ENCODE measurements at regions not wholly inside any gene's neighbourhood (a gene's known extent, or its start where the extent isn't known, plus 50 kb on each side); places are given as distances from the start of the nearest gene placed in this dataset.

DNA sequence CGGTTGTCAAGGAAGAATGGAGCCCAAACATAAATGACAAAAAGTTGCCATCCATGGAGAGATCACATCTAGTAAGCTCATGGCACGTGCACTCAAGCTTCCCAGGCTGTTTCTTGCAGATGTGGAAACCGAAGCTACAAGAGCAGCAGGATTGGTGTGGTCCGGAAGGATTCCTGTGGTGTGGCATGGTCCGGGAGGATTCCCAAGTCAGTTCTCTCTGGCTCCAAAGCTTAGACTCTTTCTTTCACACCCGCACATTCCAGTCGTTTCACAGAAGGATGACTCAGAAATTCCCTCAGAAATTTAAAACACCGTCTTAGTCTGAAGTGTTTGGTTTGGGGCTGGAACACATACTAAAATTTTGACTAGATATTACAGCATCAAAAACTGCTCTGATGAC lies 78.0 kb upstream of the DRD2 start:
- no peak for DNase-seq

DNA sequence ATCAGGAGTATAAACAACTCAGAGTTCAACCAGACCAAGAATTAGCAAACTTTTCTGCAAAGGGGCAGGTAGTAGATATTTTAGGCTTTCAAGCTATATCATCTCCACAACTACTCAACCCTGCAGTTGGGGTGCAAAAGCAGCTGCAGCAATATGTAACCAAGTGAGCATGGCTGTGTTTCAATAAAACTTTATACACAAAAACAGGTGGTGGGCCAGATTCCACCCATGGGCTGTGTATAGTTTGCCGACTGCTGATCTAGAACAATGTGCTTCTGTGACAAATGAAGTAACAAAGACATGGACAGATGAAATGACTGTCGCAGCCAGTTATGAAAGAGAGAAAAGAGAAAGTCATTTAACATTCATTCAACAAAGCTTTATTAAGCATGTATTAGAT lies 77.1 kb upstream of the DRD2 start:
- no peak for DNase-seq

DNA sequence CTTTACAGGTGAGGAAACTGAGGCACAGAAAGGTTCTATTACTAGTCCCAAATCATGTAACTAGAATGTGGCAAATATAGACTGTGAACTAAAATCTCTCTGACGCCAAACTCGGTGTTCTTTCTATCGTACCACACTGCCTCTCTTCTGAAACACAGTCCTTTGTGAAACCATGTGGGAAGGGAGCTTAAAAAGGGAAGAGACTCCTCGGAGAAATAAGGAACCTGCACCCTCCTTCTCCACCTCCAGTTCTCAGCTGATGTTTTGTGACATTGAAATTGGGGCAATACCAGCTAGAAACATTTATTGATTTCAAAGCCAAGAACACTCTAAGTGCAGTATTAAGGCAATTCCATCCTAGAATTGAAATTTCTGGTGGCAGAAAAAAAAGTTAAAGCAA lies 76.4 kb upstream of the DRD2 start:
- no peak for DNase-seq

DNA sequence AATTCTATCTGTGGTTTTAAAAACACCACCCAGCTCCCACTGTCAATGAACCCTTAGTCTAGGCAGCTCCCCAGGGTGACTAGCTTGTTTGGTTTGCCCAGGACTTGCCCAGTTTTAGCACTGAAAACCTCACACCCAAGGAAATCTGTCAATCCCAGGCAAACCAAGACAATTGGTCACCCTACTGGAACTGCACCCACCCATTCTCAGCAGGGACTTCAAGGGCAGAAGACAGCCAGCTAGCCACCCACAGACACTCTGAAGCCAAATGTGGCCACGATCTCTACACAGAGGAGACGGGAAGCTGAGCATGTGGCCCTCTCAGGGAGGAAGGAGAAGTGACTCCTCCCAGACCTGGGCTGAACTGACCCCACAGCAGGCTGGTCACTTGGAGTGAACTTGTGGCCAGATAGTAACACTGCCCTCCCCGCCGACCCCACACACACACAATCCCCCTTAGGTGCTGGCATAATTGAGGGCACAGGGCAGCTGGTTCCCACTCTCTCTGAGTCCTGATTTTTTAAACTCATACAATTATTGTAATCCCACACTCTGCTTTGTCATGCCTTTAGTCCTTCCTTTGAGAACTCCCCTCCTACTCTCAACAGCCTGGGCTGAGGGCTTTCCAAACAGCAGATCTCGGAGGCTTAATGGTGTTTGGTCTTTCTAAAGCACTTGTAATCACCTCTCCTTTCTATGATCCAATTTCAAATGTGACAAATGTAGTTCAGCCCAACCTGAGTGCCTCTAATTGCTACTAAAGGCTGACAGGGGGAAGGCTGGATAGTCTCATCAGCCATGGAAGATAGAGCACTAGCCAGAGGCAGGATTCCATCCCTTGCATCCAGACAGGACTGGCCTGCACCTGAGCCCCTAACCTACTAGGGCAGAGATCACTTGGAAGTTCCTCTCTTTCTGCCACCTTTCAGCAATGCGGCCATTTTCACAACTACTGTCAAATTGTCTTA lies 74.7 kb upstream of the DRD2 start:
- peak; percentile 91 for DNase-seq

DNA sequence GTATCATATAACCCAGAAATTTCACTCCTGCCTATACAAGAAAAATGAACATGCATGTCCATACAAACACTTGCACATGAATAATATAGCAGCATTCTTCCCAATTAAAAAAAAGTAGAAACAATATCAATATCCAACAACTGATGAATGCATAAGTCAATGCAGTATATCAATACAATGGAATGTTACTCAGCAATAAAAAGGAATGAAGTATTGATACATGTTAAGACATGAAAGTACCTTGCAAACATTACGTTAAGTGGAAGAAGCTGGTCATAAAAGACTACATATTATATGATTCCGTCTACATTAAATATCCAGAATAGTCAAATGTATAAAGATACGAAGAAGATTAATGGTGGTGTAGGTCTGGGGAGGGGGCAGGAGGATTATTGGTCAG lies 73.9 kb upstream of the DRD2 start:
- DNase-seq = no peak

DNA sequence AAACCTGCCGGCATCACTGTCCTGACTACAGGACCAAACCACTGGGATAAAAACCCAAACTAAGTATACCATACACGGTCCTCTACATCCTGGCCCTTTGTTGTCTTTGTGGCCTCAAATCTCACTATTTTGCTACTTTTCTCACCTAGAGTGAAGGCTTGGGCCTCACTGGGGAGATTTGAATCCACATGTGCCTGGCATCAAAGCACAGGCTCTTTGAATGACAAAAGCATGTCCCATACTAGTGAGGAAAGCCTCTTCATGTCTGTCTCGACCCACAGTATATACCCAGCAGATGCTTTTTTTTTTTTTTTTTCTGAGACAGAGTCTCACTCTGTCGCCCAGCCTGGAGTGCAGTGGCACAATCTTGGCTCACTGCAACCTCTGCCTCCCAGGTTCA lies 72.5 kb upstream of the DRD2 start:
- DNase-seq = no peak

DNA sequence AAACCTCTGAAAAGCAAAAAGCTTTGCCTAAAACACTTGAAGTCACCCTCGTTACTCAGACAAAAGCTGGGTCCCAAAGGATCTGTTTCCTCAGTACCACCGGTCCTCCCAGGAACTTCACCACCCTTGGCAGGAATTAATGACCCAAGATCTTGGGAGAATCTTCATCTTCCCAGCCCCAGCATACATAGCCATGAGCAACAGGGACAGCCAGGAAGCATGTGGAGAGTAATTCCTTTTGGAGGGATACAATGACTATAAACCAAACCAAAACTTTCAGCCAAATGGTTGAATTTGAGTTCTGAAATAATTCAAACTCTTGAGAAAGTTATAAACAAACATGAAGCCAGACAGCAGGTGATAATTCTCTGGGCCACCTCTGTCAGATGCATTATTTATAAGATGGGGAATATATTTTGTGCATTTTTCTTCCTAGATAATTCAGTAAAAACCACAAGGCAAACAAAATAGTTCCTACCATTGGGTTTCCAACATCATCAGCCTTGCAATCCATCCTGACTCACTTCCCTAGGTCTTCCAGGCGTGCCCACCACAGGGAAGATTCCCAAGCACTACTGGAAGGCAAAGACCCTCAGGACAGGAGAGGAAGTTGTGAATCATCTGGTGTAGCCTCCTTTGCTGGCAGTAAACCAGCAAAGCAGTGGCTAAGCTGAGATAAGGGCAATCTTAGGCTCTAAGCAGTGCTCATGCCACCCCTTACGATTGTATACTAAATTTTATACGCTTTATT lies 71.7 kb upstream of the DRD2 start:
- no peak for DNase-seq

DNA sequence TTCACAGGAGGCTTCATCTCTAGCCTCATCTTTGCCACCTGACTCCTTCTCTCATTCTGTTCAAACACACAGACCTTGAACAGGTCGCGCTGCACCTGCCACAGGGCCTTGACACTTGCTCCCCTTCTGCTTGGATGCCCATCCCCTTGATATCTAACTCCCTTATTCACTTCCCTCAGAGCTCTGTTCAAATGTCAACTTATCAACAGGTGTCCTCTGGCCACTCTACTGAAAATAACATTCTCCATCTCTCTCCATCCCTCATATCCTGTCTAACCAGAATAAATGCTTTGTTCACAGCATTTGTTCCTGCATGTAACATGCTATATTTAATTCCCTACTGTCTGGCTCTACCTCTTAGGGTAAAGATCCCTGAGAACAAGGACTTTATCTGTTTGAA lies 67.2 kb upstream of the DRD2 start:
- DNase-seq = no peak

DNA sequence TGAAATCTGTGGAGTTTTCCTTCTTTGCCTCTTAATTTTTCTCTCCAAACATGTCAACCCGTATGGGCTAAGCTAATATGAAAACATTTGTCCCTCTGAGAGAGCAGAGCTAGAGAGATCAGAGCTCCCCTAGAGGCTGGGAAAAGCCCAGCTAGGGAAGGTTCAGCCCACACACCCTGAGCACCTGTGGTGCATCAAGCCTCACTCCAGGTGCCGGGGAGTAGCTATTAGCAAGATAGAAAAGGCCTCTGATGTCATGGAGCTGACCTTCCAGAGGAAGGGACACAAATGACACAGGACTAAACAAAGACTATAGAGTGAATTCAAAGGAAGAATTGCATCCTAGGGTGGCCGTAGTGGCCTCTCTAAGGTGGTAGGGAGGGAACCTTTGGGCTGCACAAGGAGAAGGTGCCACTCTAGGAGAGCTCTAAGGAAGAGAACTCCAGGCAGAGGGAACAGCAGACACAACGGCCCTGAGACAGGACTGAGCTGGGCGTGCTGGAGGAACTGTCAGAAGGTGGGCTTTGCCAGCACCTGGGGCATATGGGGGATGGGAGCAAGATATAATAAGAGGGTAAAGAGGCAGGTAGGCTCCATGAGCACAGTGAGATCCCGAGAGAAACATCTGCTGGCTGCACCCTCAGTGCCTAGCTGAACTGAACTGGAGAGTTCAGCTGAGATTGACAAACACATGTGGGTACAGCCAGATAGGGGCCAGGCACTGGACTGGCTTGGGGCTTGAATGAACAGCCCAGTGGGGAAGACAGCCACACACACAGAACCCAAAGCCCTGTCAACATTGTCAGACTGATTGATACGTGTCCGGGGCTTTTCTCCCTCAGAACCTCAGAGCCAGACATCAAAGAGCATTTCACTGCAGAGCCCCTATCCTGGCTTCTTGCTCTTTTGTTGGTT lies 65.5 kb upstream of the DRD2 start:
- no peak for DNase-seq

DNA sequence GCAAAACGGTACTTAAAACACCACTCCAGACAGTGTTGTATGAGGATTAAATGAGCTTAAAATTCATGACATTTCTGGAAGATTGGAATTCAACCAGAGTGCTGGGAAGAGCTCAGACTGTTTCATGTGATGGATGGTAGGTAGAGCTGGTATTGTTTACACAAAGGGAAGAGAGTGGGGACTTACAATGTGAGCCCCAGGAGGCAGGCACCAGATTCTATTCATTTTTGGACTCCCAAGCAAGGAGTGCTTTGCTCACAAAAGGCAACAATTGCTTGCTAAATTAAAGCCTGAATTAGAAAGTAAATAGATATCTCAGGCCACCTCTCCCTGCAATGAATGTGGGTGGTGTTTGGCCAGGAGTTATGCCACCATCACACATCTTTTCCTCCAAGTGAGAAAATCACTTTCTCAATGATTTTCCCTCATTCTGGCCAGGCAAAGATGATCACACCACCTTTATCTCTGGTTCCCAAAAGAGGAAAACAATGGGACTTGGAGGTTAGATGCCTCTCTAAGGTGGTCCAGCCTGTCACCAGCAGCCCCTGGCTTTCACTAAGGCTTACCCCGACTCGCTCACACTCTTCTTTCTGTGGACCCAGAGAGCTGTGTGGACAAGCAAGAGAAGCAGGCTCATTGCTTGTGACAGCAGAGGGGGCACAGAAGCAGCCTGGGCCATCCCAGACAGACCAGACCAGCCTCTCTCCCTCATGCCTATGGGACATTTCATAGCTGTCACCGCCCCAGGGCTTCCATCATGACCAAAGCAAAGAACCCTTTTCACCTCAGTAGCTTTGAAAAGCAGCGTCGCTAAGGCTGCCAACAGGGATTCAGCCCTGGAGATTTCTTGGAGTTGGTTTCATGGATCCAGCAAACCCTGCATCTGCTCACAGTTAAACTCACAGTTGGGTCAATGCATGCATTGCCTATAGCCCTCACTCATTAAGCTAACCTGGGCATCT lies 63.5 kb upstream of the DRD2 start:
- peak; percentile 42 for DNase-seq

DNA sequence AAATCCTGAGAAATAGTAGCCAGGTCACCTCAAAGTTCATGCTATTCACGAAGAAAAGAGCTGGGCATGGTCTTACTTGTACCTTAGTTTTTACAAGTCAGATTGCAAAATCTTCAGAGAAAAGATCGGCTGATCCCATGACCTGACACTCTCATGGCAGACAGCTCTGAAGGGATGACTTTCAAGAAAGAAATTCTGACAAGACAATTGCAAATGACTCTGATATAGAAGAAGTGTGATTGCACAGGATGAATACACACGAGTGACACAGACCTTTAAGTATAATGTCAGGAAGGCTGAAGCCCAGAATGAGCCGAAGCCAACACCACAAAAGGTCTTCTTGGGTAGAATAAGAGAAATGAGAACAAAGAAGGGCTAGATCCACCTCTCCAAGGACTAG lies 59.4 kb upstream of the DRD2 start:
- DNase-seq = no peak

DNA sequence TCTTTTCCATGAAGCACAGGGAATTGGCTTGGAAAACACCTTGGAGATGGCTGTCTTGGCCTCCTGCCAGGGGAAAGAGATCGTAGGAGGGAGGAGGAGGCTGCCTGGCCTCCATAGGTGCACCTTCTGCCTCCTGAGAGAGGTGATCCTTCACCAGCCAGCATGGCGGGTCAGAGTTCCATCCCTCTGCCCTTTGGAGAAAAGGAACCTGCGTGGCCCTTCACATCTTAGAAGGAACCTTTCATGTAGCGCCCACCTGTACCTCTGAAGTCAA lies 58.2 kb upstream of the DRD2 start:
- DNase-seq = no peak

DNA sequence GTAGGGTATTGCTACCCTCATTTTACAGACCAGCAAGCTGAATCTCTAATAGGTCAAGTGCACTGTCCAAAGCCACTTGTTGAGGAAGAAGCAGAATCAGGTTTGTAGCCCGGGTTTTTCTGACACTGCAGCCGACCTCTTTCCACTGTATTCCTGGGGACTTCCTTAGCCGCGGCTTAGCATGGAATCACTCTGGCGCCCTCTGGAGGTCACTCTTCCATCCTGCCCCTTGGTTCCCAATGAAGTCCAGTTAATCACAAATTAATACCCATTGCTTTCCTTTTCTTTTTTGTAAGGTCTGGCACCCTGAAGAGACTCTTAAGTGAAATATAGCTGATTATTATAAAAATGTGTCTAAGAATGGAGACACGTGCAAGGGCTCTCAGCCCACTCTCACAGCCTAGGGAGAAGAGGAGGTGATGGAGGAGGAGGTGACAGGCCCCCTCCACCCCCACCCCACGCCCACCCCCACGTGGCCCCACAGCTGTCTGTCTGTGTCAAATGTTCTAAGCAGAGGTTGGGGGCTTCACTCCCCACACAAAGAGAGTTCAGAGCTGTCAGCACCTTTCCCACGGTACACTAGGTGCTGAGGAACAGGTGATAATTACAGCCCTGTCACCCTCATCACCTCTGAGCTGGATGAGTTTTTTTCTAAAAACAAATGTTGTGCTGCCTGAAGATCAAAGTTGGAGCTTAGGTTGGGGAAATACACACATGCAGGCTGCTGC lies 57.7 kb upstream of the DRD2 start:
- peak; percentile 81 for DNase-seq

DNA sequence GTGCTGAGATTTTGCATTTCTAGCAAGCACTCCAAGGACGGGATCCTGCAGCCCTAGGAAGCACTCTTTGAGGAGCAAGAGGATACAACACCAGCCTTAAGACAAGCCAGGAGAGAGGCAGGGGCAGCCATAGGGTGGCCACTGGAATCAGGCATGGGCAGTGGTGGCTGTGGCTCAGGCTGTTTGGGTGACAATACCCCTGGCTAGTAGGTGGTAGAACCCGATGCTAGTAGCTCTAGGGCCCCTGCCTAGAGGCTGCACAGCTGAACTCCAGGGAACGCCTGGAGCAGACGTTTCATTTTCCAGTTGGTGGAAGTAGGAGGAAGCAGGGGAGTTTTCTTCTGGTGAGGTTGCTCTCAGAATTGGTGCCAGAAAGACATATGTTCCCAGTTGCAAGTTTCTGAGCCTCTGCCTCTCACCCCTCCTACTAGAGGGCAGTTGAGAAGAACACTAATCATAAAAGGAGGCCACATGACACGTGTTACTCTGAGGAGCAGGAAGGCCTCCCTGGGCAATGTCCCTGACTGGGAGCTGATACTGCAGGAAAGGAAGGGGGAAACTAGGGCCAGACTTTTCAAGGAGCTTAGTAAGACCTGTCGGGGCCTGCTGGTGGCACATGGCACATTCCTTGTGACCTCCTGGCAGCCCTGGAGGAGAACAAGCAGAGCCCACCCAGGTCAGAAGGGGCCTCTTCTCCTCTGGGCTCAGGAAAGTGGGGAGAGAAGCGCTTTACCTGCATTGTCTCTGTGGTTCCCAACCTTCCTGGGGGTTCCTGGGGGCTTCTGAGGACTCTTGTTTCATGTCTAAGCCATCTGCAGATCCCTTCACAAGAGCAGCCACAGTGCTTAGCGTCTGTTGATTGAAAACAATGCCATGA lies 56.6 kb upstream of the DRD2 start:
- no peak for DNase-seq

DNA sequence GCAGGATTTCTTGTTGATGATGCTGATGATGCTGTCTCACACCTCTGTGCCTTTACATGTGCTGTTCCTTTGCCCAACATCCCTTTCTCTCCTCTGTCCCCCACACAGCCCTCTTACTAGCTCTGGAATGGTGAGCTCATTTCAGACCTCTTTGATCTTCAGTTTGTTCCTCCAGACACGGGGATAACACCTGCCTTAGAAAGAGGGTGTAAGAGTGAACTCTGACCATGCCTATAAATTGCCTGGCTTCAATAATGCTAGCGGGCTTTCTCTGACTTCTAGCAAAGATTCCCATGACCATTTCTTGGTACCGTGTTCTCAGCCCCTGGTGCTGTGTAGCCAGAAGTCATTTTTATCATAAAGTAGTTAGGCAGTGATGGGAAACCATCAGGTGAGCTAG lies 55.9 kb upstream of the DRD2 start:
- DNase-seq = no peak

DNA sequence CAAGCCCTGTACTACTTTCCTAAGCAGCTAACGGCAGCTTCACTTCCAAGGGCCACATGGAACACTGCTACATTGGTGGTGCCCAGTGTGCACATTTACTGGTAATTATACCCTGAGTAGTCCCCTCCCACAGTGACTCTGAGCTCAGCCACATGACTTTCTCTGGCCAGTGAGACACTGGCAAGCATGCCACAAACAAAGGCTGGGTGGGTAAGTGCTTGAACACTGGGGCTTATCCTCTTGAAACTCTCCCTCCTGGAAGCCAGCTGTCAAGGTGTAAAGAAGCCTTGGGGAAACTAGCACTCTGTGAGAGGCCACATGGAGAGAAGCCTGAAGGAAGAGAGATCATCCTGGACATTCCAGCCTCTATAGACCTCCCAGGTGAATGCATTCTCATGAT lies 54.4 kb upstream of the DRD2 start:
- no peak for DNase-seq

DNA sequence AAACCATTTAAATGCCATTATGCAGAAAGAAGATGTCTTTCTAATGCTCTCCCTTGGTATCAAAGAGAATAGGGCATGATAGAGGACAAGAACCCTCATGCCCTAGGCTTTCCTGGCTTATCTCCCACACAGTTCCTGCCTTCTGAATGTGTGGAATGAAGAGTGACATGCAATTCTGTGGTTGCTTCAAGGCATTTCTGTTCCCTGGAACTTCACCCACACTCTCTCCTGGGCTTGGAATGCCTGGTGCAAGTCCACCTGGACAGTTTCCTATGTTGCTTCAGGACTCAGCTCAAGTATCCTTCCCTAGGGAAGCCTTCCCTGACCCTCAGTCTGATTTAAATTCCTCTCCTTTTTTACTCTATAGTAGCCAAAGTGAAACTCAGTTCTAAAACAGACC lies 53.8 kb upstream of the DRD2 start:
- no peak for DNase-seq

DNA sequence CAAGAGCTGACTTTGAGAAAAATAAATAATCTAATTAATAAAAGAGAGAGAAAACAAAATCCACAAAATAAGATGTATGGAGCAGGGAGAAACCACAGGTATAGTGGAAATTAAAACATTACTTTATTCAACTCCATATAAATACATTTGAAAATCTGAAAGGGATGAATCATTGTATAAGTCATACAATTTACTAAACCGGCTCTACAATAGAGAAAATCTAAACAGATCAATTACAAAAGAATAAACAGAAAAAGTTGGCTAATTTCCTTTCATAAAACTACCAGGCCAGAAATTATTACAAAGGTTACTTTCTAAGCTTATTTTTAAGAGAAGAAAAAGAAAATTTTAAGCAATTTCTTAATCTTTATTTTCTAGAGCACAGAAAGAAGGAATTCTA lies 51.3 kb upstream of the DRD2 start:
- DNase-seq = no peak
